ENCODE measurements at regions not wholly inside any gene's neighbourhood (a gene's known extent, or its start where the extent isn't known, plus 50 kb on each side); places are given as distances from the start of the nearest gene placed in this dataset.

DNA sequence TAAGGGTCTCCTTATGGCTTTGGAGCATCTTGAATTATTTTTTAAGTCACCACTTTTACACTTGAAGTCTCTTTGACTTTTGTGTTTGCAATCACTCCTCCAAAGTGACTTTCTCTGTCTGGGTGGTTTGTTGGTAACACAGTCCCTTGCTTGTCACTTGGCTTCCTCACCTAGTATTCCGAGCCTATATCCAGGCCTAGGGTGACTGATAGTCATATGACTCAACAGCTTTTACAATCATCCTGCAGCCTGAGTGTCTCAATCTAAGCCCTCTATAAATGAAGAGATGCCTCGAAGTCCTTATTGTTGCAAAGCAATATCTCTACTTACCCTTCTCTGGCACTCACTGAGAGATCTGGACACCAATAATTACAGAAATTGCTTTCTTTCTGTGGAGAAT is 53.9 kb upstream of the SETBP1 start:
- ATAC-seq (ENCODE audit: low FRiP score) (no peak), DNase-seq (no peak)
- Histone ChIP-seq H3K36me3 (ENCODE audit: control insufficient read depth in 1 of 2, insufficient read depth in 2 of 2, low read length in 1 of 2) (no peaks in the 10 kb centered on the region), H3K27ac (ENCODE audit: low read depth in 1 of 2, low read length in 2 of 2) (no peak overlapping the region), H3K27me3 (ENCODE audit: control insufficient read depth in 1 of 2, insufficient read depth in 2 of 2, low read length in 1 of 2) (no peaks in the 10 kb centered on the region), H3K4me1 (ENCODE audit: control insufficient read depth in 1 of 2, insufficient read depth in 2 of 2, low read length in 2 of 2) (no peaks in the 10 kb centered on the region), H3K9me3 (ENCODE audit: control insufficient read depth, low read length) (no peaks in the 10 kb centered on the region), H3K4me3 (ENCODE audit: low read length in 2 of 2) (no peak overlapping the region)
- intact Hi-C loops (cut with DNase I) = no loop called here
- WGBS, 2 donors = 96% methylated on average over 2 of the region's 2 CpGs

DNA sequence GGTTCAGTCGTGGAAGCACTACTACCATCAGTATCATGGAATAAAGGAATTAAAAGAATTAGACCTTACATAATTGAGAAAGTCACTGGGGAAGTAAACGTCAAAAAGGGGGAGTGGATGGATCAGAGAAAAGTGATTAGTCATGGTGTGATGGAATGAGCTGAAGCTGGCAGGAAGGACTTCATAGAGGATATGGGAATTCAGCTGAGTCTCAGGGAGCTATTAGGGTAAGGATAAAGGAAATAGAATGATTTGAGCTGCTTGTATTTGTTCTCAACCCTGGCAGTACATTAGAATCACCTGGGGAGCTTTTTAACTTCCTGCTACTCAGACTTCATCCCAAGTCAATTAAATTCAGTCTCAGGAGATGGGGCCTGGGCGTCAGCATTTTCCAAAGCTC is 53.4 kb upstream of the SETBP1 start:
- DNase-seq (no peak), ATAC-seq (ENCODE audit: low FRiP score) (no peak)
- 61 to 66% methylated on average over 3 of the region's 3 CpGs for WGBS, 2 donors
- Histone ChIP-seq H3K27ac (ENCODE audit: low read depth in 1 of 2, low read length in 2 of 2) (no peak overlapping the region), H3K4me1 (ENCODE audit: control insufficient read depth in 1 of 2, insufficient read depth in 2 of 2, low read length in 2 of 2) (no peaks in the 10 kb centered on the region), H3K36me3 (ENCODE audit: control insufficient read depth in 1 of 2, insufficient read depth in 2 of 2, low read length in 1 of 2) (no peaks in the 10 kb centered on the region), H3K4me3 (ENCODE audit: low read length in 2 of 2) (no peak overlapping the region), H3K27me3 (ENCODE audit: control insufficient read depth in 1 of 2, insufficient read depth in 2 of 2, low read length in 1 of 2) (no peaks in the 10 kb centered on the region), H3K9me3 (ENCODE audit: control insufficient read depth, low read length) (no peaks in the 10 kb centered on the region)
- intact Hi-C loops (cut with DNase I) = no loop called here

DNA sequence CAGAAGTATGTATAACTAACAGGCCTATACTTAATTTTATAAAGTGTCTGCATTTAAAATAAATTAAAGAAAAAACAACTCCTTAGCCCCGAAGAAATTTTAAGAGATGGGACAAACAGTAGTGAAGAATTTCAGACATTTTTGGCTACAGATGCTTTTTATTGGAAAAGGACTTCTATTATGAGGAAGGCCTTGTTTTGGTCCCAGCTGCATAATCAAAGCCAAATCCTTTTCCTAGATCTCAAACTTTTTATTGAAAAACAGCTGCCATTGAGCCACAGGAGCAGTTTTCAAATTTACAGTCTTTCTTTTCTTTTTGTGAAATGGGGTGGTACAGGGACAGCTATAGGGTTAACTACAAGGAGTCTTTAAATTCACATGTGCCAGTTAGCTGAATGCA is 51.3 kb upstream of the SETBP1 start:
- H3K27ac ChIP-seq (ENCODE audit: low read depth in 1 of 2, low read length in 2 of 2) = no peak overlapping the region
- DNase-seq = no peak
- WGBS, 2 donors = 37 to 54% methylated on average over 1 of the region's 1 CpG
- H3K36me3 ChIP-seq (ENCODE audit: control insufficient read depth in 1 of 2, insufficient read depth in 2 of 2, low read length in 1 of 2) = no peaks in the 10 kb centered on the region
- H3K27me3 ChIP-seq (ENCODE audit: control insufficient read depth in 1 of 2, insufficient read depth in 2 of 2, low read length in 1 of 2) = no peaks in the 10 kb centered on the region
- H3K9me3 ChIP-seq (ENCODE audit: control insufficient read depth, low read length) = no peaks in the 10 kb centered on the region
- H3K4me1 ChIP-seq (ENCODE audit: control insufficient read depth in 1 of 2, insufficient read depth in 2 of 2, low read length in 2 of 2) = no peaks in the 10 kb centered on the region
- intact Hi-C loops (cut with DNase I) = no loop called here
- no peak for ATAC-seq (ENCODE audit: low FRiP score)
- H3K4me3 ChIP-seq (ENCODE audit: low read length in 2 of 2) = no peak overlapping the region

DNA sequence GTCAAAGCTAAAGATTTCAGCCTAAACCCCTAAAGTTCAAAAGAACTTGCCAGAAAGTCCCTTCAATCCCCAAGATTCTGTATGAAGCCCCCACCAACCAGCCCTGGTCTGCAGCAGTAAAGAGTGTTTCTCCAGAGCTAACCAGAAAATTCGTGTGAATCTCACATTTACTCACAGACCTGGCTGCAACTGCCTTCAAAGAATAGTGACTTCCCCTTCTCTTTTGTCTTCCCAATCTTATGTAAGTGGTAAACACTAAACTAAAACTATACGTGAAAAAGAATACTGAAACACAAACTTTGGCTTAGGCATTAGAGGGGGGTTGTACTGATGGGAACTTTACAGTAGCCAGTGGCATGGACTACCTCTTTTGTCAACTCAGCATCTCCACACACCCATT is 50.6 kb upstream of the SETBP1 start:
- no peak overlapping the region for H3K4me3 ChIP-seq (ENCODE audit: low read length in 2 of 2)
- DNase-seq = no peak
- ATAC-seq (ENCODE audit: low FRiP score) = no peak
- H3K27me3 ChIP-seq (ENCODE audit: control insufficient read depth in 1 of 2, insufficient read depth in 2 of 2, low read length in 1 of 2) = no peaks in the 10 kb centered on the region
- intact Hi-C loops (cut with DNase I) = no loop called here
- no peaks in the 10 kb centered on the region for H3K36me3 ChIP-seq (ENCODE audit: control insufficient read depth in 1 of 2, insufficient read depth in 2 of 2, low read length in 1 of 2)
- WGBS, 2 donors = 72 to 77% methylated on average over 2 of the region's 2 CpGs
- H3K9me3 ChIP-seq (ENCODE audit: control insufficient read depth, low read length) = no peaks in the 10 kb centered on the region
- H3K27ac ChIP-seq (ENCODE audit: low read depth in 1 of 2, low read length in 2 of 2) = no peak overlapping the region
- H3K4me1 ChIP-seq (ENCODE audit: control insufficient read depth in 1 of 2, insufficient read depth in 2 of 2, low read length in 2 of 2) = no peaks in the 10 kb centered on the region

All from aorta (tissue), 5 donors.